BJ (cell line): ENCODE measurements at regions not wholly inside any gene's neighbourhood (a gene's known extent, or its start where the extent isn't known, plus 50 kb on each side); places are given as distances from the start of the nearest gene placed in this dataset.

Experiments used
- CTCF ChIA-PET: fragments of 350-600 bp; formaldehyde crosslinking; extraction: SDS; loops from one replicate; lab custom pipeline; 2021; ENCODE audit warnings: antibody characterized with exemption, inconsistent platforms; lab: Yijun Ruan, JAX
- POLR2A ChIA-PET: fragments of 300-600 bp; sonication (Branson Sonifier 250); formaldehyde crosslinking; extraction: SDS; loops from one replicate; lab custom pipeline; 2021; ENCODE audit warnings: antibody characterized with exemption; lab: Charles Lee
- DNase-seq: peaks from one replicate; pipeline ENCODE4 v3.0.0-alpha.2; 2011; ENCODE audit warnings: low read depth
- H3K27me3 ChIP-seq: 2 replicates; pipeline ENCODE4 v1.6.0; 2011; ENCODE audit warnings: low read length; ENCODE audit not compliant: control insufficient read depth, insufficient read depth
- H3K36me3 ChIP-seq: 2 replicates; pipeline ENCODE4 v1.5.1; 2011; ENCODE audit warnings: low read length; ENCODE audit not compliant: control insufficient read depth, insufficient read depth
- H3K4me3 ChIP-seq: 2 replicates; pipeline ENCODE4 v1.5.1; 2011; ENCODE audit warnings: low read depth, mild to moderate bottlenecking, control low read depth, low read length
- TF ChIP-seq, protein P1 (sequence below): IDR thresholded peaks from 2 replicates; pipeline ENCODE4 v1.5.1; 2011; ENCODE audit warnings: low read depth, mild to moderate bottlenecking, control low read depth, inconsistent platforms, low read length, moderate library complexity; ENCODE audit not compliant: insufficient read depth

GRCh38 chr9:106119176-106119575 lies 424.8 kb downstream of the TMEM38B start:
- no peak for DNase-seq
- CTCF ChIA-PET: no interaction called here
- TF ChIP-seq, protein P1, sequence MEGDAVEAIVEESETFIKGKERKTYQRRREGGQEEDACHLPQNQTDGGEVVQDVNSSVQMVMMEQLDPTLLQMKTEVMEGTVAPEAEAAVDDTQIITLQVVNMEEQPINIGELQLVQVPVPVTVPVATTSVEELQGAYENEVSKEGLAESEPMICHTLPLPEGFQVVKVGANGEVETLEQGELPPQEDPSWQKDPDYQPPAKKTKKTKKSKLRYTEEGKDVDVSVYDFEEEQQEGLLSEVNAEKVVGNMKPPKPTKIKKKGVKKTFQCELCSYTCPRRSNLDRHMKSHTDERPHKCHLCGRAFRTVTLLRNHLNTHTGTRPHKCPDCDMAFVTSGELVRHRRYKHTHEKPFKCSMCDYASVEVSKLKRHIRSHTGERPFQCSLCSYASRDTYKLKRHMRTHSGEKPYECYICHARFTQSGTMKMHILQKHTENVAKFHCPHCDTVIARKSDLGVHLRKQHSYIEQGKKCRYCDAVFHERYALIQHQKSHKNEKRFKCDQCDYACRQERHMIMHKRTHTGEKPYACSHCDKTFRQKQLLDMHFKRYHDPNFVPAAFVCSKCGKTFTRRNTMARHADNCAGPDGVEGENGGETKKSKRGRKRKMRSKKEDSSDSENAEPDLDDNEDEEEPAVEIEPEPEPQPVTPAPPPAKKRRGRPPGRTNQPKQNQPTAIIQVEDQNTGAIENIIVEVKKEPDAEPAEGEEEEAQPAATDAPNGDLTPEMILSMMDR: no peak

GRCh38 chr9:106120071-106120470 lies 425.7 kb downstream of the TMEM38B start:
- POLR2A ChIA-PET: no interaction called here
- Histone ChIP-seq H3K27me3 (no peaks in the 10 kb centered on the region), H3K36me3 (no peaks in the 10 kb centered on the region), H3K4me3 (no peak overlapping the region)
- TF ChIP-seq, protein P1: no peak
- DNase-seq: no peak
- CTCF ChIA-PET: no interaction called here

More at GRCh38 chr9:106119176-106119575, 424.8 kb downstream of the TMEM38B start:
- H3K36me3 ChIP-seq: no peaks in the 10 kb centered on the region
- POLR2A ChIA-PET: no interaction called here
- no peak overlapping the region for H3K4me3 ChIP-seq
- no peaks in the 10 kb centered on the region for H3K27me3 ChIP-seq

- TF ChIP-seq, protein P1: no peak
- DNase-seq: no peak
- Histone ChIP-seq H3K27me3 (no peaks in the 10 kb centered on the region), H3K4me3 (no peak overlapping the region), H3K36me3 (no peaks in the 10 kb centered on the region)
- ChIA-PET CTCF (no interaction called here), POLR2A (no interaction called here)
These were observed 433.4 kb downstream of the TMEM38B start for GRCh38 chr9:106127776-106128175.

DNA sequence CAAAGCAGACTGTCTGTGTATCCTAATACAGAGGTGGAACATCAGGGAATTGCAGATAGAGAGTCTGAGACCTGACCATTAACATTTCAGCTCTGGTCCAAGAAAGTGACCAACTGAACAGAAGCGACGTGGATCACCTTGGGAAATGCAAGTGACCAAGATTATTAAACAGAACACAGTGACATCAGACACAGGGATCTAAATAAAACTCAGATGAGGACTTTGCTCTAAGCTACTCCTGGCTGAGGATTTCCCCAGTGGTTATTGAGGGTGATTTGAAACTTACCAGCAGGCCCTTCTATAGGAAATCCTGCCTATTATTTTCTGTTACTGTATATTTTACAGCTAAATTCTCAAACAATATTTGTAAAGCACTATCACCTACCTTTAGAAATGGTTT lies 436.0 kb downstream of the TMEM38B start:
- DNase-seq: no peak
- POLR2A ChIA-PET: no interaction called here
- Histone ChIP-seq H3K27me3 (no peaks in the 10 kb centered on the region), H3K36me3 (no peaks in the 10 kb centered on the region), H3K4me3 (no peak overlapping the region)
- CTCF ChIA-PET: no interaction called here
- TF ChIP-seq, protein P1: no peak

DNA sequence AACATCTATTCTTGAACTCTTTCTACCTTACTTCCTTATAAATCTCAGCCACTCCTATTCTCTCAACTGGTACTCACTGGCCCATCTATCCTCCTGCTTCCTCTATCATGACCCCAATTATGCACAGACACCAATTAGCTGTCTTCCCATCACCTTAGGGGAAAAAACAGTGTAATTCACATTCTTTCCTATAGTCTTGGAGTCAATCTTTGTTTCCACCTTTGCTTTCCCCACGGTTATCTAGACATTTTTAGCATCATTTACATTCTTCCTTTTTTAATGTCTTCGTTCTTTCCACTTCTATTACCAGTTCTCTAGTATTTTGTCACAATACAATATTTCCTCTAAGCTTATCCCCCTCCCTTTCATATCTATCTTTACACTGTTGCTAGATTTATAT lies 449.4 kb downstream of the TMEM38B start:
- Histone ChIP-seq H3K36me3 (no peaks in the 10 kb centered on the region), H3K27me3 (no peaks in the 10 kb centered on the region), H3K4me3 (no peak overlapping the region)
- no peak for DNase-seq
- TF ChIP-seq, protein P1: no peak
- POLR2A ChIA-PET: no interaction called here
- CTCF ChIA-PET: no interaction called here
